ENCODE measurements at regions not wholly inside any gene's neighbourhood (a gene's known extent, or its start where the extent isn't known, plus 50 kb on each side); places are given as distances from the start of the nearest gene placed in this dataset.

DNA sequence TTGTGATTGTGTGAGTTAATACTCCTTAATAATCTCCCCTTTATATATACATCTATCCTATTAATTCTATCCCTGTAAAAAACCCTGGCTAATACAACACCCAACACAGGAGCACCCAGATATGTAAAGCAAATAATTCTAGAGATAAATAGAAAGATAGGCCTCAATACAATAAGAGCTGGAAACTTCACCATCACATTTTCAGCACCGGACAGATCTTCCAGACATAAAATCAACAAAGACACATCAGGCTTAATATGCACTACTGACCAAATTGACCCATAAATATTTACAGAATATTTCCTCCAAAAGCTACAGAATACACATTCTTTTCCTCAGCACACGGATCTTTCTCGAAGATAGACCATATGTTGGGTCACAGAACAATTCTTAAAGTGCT is 71.0 kb upstream of the ST8SIA4 start:
- TF ChIP-seq CREB1 (IDR thresholded peaks at IDR 0.05): no peak
- no peak for TF ChIP-seq SIRT6 (IDR thresholded peaks at IDR 0.05; ENCODE audit: low read length)
- no peak for TF ChIP-seq CTCF (IDR thresholded peaks at IDR 0.05; ENCODE audit: control extremely low read depth in 1 of 3, insufficient read depth in 1 of 3, low read depth in 1 of 3, low read length in 3 of 3)
- no peak for TF ChIP-seq BACH1 (IDR thresholded peaks at IDR 0.05; ENCODE audit: low read length)
- TF ChIP-seq SP2 (IDR thresholded peaks at IDR 0.05; ENCODE audit: low read length): no peak
- no peak for TF ChIP-seq RAD21 (IDR thresholded peaks at IDR 0.05 in 1 of 2, conservative IDR thresholded peaks at IDR 0.05 in 1 of 2; ENCODE audit: low read depth in 2 of 2, low read length in 2 of 2)
- TF ChIP-seq JUN (IDR thresholded peaks at IDR 0.05; ENCODE audit: low read depth, low read length): no peak
- no peak for TF ChIP-seq POLR2A (IDR thresholded peaks at IDR 0.05; ENCODE audit: control extremely low read depth in 1 of 2, low read depth in 2 of 2, low read length in 2 of 2)
- TF ChIP-seq SP1 (IDR thresholded peaks at IDR 0.05; ENCODE audit: low read depth, low read length): no peak
- TF ChIP-seq EGR1 (IDR thresholded peaks at IDR 0.05; ENCODE audit: borderline replicate concordance, low read depth, low read length): no peak
- TF ChIP-seq BRCA1 (IDR thresholded peaks at IDR 0.05; ENCODE audit: low read depth, low read length): no peak
- TF ChIP-seq KDM4A (IDR thresholded peaks at IDR 0.05; ENCODE audit: low read depth, low read length, severe bottlenecking): no peak

All from H1 (cell line).